Right ventricle myocardium superior (tissue), 1 donor: ENCODE measurements at regions not wholly inside any gene's neighbourhood (a gene's known extent, or its start where the extent isn't known, plus 50 kb on each side); places are given as distances from the start of the nearest gene placed in this dataset.
A peak's percentile ranks its signal among the peaks of the same experiment; 100 is the strongest.

ENCODE experiments used
- ATAC-seq: fragments of 200-7000 bp; cut with Tn5 transposase; one replicate; pipeline ENCODE4 v1.9.1; 2020; ENCODE audit warnings: mild to moderate bottlenecking; ENCODE audit not compliant: poor library complexity
- DNase-seq: peaks from one replicate; pipeline ENCODE4 v3.0.0-alpha.2; 2020
- intact Hi-C: fragments of 100-400 bp; cut with DNase I; formaldehyde crosslinking; loops from one replicate; pipeline ENCODE4 v1.11.2; 2022
- donor health status: DM: no; HTN: yes; CAD: no; lungs with severe emphysema.

DNA sequence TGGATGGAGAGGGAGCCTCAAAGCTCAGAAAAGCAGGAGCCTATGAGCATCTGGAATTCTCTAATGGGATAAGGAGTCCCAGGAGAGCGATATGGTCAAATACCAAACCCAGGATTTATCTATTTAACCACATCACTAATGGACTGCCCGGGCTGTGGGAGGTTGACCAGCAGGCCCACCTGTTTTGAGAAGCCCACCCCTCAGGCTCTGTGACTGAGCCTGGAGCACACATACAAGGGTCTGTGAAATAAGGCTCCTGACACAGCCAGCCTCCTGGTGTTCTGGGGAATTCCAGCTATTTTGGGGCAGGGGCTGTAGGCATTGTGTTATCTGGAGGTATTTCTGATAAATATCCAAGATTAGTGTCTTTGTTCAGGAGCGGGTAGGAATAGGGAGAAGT lies 132.0 kb upstream of the C1orf21 start:
- intact Hi-C loops, result no loop called here
- ATAC-seq (no peak), DNase-seq (no peak)

DNA sequence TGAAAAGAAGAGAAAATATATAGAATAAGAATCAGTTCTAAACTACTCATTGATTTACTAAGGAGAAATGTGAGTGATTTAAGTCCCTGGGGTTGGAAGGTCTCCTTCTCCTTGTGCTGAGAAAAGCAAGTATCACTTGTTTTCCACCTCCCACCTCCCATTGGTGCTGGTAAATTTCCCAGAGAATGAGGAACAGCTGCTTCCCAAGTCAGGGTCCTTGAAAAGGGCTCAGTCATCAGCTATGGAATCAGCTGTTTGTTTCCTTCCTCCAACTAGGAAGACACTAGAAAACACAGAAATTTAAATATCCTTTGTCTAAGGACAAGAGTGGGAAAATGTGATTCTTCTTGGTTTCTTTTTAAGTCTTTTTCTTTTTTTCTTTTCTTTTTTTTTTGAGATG lies 131.3 kb upstream of the C1orf21 start:
- no peak for DNase-seq
- intact Hi-C loops, result no loop called here
- ATAC-seq, result no peak

DNA sequence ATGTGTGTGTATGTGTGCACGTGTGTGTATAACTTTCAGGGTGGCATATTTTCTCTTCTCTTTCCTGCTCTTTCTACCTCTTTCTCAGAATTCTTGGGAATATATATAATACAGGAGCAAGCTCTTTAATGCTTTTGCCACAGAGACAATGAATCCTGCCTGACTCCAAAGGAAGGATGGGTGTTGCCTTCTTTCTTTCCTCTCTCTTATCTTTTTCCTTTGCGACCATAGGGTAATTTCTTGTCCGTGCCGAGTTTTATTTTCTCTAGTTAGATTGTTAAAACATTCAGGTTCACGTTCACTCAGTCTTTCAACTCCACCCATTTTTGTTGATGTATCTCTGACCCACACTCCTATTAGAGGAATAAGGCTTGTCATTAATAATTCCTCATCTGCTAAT lies 129.0 kb upstream of the C1orf21 start:
- ATAC-seq (no peak), DNase-seq (no peak)
- intact Hi-C loops, result no loop called here

DNA sequence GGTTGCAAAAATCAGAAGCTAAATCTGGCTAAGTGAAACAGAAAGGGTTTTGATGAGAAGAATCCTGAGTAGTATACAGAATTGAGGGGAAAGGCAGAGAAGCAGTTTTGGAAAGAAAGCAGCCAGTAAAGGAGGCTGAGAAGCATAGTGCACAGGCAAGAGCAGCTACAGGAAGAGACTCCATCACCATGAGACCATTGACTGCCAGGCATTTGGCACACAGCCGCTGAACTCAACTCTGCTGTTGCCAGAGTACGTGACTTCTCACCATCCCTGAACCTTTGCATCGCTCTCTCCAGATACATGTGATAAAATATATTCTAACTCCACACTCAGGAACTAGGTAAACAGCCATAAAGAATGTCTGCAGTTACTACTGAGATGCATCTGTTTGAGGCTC lies 128.3 kb upstream of the C1orf21 start:
- no peak for ATAC-seq
- DNase-seq, result no peak
- intact Hi-C loops, result no loop called here

DNA sequence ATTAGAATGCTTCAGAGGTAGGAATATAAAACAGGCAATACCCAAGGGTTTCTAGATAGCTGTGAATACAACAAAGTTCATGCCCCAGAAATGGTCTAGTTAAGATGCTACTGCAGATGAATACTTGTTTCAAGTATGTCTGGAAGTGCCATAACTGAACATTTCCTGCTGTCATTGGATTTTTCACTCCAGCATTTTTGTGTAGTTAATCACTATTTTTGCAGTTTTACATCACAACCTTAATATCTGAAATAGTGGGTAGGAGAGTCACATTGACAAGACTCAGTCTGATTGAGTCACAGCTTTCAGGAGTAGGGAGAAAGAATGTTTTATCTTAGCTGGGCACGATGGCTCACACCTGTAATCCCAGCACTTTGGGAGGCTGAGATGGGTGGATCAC lies 126.4 kb upstream of the C1orf21 start:
- DNase-seq (no peak), ATAC-seq (no peak)
- intact Hi-C loops, result no loop called here

DNA sequence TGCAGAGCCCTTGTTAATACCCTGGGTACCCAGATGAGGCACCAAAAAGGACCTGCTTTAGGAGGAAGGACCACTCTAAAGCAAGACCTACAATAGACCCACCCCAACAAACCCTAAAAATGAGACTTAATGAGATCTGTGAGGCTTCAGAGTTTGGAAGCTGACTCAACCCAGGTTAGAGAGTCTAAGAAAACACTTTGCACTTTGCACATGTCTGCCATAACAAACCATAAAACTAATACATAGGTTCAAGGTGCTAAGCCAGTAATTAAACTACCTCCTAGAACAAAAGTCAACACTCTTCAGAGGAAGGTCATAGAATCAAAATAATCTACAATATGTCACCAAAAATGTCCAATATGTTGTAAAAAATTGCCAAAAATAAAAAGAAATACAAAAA lies 124.7 kb upstream of the C1orf21 start:
- intact Hi-C loops, result no loop called here

DNA sequence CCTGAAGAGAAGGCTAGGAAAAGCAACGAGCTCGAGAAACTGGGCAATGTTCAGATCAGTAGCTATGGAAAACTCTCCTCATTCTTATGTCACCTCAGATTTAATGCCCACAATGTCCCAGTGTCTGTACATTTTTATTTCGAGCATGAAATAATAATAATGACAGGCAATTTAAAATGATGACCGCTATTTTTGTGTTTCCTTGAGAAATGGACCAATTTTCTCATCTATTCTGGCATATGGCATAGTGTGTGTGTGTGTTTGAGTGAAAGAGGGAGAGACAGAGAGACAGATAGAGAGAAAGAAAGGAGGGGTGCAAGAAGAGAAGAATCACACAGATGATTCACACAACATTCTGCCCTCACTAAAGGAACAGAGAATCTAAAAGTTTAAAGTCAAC lies 119.1 kb upstream of the C1orf21 start:
- intact Hi-C loops, result no loop called here
- ATAC-seq (no peak), DNase-seq (no peak)

More for the DNA sequence above, 124.7 kb upstream of the C1orf21 start:
- no peak for ATAC-seq
- no peak for DNase-seq

DNA sequence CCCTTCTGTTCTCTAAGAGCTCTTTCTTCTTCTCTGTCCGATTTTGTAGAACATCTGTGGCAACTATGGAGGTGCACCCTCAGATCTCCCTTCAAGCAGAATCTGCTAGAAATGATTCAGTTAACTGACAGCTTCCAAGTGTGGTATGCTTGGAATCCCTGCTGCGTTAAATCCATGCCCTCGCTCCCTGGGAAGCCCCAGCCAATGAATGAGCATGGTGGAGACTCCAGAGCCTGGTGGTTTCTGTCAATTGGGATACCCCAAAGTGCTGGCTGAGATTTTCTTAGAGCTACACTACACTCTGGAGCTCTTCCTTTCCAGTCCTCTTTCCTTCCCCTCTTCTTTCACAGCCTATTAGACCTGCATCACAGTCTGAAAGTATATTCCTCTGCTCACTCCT lies 116.3 kb upstream of the C1orf21 start:
- intact Hi-C loops, result no loop called here
- no peak for DNase-seq
- peak; percentile 18 for ATAC-seq

DNA sequence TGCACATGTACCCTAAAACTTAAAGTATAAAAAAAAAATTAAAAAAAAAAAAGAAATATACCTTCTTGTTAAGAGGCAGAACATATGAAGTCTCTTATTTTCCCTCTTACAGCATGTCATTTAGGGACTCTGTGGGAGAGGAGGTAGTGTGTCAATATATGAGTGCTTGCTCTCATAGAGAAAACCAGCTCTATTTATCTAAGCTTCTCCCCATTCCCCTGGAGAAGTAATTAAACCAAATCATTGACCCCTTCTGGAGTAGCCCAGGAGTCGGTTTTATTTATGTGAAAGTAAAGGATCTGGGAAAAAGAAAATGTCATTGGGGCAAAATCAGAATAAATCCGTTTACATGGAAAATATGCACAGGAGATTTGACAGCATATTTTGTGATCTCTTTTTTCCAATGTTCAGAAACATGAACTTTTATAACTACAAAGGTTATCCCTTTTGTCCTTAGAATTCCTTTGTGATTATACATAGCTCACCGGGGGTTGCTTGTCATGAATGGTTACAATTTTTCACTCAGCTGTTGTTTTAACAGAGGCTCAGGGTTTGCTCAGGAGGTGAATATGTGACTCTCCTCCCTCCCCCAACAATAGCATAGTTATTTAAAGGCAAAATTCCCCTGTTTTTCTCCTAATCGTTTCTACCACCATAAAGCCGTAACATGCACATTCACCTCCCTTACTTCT lies 114.5 kb upstream of the C1orf21 start:
- DNase-seq, result no peak
- no peak for ATAC-seq
- intact Hi-C loops, result no loop called here

DNA sequence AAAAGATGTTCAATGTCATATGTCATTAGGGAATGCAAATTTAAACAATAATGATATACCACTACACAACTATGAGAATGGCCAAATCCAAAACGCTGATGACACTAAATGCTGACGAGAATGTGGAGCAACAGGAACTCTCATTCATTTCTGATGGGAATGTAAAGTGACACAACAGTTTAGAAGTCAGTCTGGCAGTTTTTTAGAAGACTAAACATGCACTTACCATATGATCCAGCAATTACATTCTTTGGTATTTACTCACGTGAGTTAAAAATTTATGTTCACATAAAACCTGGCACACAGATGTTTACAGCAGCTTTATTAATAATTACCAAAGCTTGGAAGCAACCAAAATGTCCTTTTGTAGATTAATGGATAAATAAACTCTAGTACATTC lies 110.4 kb upstream of the C1orf21 start:
- DNase-seq, result no peak
- intact Hi-C loops, result no loop called here
- no peak for ATAC-seq

DNA sequence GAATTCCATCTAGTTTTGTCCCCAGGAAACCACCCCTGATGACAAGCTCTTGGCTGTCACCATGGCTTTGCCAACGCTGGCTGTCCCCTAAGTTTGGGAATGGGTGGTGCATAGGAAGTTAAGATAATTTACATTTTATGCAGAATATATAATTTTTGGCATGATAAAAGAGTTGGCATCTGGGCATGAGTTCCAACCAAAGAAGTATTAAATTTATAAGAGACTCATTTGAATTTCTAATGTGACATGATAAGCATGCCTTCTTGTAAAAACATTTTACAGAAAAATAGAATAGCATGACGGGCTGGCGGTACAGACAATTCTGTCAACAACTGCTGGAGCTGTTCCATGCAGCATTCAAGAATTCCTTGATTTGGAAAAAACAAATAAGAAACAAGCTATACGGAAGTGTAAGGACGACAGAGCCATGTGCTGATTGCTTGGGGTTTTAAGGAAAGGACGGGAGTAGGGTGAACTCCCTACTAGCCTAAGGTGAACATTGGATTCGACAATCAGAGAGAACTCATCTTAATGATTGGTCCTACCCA lies 106.8 kb upstream of the C1orf21 start:
- intact Hi-C loops, result no loop called here
- ATAC-seq (no peak), DNase-seq (no peak)

DNA sequence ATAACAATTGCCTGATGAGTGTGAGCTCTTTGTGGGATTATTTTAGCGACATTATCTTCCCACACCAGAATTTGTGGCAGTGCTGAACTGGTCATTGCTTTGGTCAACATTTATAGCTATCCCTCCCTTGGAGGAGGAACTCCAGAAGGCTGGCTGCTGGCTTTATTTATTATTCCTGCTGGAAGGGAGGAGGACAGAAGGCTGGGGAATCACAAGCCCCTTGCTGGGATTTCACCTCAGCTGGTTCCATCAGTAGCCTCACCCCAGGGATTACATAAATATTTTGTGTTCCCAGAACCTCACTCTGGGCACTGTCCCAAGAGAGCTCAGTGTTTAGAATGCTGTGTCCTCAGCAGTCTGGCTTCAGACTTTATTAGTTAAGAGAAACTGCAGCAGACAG lies 102.8 kb upstream of the C1orf21 start:
- ATAC-seq (peak; percentile 89), DNase-seq (no peak)
- intact Hi-C loops, result no loop called here

DNA sequence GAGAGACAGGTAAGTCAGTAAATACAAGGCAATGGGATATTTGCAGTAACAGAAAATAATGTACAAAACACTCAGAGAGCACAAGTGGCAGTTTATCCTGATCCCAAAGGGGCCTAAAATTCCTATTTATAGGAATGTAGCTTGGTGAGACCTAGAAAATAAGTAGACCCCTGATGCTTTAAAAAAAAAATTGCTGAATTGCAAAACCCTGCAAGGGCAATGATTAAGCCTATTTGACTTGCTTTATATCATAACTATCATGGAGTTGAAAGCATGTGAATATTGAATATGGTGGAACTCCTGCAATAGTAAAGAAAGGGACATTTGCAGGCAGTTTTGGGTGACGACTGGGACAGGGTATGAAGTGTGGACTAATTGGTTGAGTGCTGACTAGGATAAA lies 101.9 kb upstream of the C1orf21 start:
- ATAC-seq, result no peak
- intact Hi-C loops, result no loop called here

DNA sequence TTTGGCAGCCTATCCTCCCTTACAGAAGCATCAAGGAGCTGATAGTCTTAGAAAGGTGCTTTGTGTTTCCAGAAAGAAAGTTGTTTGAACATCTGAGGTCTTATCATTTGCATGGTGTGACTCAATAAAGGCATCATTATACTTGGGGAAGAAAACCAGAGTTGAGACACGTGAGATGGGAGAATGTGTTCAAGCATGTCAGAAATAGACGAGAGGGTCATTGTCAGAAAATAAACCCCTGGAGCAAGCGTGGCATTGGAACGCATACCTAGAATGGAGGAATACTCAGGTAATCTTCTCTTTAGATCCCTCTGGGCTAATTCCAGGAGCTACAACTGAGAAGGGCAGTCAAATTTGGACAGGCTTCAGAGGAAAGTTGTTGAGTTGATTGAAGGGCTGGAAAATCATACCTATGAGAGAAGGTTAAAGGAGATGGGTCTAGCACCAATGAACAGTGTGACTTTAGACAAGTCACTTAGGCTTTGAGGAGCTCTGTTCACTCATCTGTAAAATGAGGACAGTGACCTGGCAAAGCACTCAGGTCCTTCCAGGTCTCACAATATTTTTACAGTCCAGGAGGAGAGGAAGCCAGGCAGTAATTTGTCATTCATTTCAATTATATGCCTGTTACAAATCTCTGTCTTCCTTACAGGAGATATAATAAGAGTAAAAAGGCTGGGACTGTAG lies 101.3 kb upstream of the C1orf21 start:
- intact Hi-C loops, result no loop called here
- ATAC-seq, result no peak
- no peak for DNase-seq

More for the DNA sequence above, 101.9 kb upstream of the C1orf21 start:
- no peak for DNase-seq

DNA sequence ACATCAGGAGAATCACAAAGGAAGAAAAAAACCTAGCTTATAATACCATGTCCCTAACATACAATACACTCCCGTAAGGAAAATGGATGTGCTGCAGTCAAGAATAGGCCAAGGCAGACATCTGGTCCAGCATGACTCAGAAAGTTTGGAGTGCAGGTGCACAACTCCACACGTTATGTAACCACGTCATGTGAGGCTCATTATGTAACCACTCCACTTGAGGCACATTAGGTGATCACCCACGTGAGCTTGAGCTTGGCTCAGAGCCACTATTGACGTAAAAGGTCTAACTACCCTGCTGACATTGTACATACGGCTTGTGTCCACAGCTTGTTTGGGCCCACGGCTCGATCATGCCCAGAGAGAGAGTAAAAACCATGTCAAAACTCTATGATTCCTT lies 99.8 kb upstream of the C1orf21 start:
- intact Hi-C loops, result no loop called here
- no peak for ATAC-seq
- DNase-seq, result no peak

DNA sequence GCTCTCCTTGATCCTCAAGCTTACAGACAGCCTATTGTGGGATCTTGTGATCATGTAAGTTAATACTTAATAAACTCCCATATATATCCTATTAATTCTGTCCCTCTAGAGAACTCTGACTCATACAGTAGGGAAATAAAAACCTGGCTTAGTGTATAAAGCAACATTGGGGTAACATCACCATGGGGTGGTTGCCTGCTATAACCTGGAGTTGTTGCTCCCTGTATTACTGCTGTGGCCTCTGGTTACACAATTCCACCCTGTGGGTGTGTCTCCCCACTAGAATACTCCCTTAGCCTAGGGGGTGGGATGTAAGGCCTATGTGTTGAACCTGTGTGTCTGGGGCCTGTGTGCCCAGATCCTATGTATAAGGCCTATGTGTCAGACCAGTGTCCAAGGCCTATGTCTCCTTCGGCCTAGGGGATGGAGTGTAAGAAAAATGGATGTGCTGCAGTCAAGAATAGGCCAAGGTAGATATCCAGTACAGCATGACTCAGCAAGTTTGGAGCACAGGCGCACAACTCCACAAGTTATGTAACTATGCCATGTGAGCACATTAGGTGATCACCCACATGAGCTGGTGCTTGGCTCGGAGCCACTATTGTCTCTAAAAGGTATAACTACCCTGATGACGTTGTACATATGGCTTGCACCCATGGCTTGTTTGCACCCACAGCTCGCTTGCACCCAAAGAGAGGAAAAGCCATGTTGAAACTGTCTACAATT lies 96.8 kb upstream of the C1orf21 start:
- ATAC-seq (no peak), DNase-seq (no peak)
- intact Hi-C loops, result no loop called here

DNA sequence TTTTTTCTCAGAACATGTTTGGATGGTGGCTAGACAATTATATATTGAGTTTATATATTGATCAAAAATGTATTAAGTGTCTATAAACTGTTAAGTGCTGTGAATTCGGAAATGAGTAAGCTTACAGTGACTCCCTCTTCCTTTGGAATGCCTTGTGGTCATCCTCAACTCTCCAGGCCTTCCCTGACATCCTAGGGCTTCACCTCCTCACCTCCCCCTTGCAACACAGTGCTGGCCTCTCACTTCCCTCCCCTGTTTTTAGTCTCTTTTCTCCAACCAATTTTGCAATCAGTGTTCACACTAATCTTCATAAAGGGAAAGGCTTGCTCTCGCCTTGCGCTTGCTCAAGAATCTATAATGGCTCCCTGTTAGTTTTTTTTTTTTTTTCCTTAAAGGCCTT lies 95.1 kb upstream of the C1orf21 start:
- intact Hi-C loops, result no loop called here
- ATAC-seq (no peak), DNase-seq (no peak)

DNA sequence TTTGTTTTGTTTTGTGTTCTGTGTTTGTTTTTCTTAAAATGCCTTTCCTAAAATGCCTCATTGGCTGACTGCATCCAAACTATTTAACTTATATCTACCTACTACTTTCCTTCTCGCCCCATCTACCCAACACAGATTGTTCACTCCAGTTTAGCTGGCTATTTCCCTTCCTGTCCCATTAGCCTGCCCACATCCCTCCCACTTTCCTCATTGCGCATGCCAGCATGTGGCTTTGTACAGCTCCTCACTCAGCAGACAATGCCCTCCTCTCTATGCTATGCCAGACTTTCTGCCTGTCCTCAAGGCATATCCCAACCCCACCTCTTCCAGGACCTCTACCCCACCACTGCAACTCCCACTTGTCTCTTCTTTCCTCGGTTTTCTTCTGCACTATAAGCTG lies 94.7 kb upstream of the C1orf21 start:
- ATAC-seq (no peak), DNase-seq (no peak)
- intact Hi-C loops, result no loop called here

DNA sequence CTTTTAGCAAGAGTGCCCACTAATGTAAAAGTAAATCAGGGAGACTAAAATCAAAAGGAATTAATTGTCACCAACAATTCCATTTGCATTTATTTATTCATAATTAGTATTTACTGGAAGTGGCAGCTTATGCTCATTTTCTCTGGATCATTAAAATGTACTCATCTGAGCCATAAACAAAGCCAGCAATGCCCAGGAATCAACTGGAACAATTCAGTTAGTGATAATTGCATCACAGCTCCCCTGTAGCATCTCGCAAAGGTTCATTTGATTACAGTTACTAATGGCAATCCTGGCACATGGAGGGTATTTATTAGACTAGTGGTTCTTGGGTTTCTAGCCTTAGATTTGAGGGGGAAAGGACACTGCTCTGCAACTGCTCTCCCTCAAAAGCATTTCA lies 92.7 kb upstream of the C1orf21 start:
- ATAC-seq, result no peak
- no peak for DNase-seq
- intact Hi-C loops, result no loop called here
